ENCODE measurements at regions not wholly inside any gene's neighbourhood (a gene's known extent, or its start where the extent isn't known, plus 50 kb on each side); places are given as distances from the start of the nearest gene placed in this dataset.

DNA sequence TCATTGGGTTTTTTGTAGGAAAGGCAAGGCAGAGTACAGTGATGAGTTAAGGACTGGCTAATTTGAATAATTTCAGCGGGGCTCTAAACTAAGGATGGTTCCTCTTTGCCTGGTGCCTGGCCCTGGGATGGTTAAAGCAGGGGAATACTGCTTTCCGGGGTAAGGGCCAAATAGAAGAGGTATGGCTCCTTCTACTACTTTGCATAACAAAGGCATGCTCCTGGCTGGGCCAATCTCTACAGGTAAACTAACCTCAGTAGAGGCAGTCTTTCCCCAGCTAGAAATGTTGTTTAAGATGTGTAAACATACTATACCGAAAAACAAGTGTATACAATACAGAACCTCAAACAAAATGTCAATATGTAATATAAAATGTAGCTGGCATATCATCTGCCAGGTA lies 1239.0 kb downstream of the SLC16A7 start:
- TF ChIP-seq, protein P1, sequence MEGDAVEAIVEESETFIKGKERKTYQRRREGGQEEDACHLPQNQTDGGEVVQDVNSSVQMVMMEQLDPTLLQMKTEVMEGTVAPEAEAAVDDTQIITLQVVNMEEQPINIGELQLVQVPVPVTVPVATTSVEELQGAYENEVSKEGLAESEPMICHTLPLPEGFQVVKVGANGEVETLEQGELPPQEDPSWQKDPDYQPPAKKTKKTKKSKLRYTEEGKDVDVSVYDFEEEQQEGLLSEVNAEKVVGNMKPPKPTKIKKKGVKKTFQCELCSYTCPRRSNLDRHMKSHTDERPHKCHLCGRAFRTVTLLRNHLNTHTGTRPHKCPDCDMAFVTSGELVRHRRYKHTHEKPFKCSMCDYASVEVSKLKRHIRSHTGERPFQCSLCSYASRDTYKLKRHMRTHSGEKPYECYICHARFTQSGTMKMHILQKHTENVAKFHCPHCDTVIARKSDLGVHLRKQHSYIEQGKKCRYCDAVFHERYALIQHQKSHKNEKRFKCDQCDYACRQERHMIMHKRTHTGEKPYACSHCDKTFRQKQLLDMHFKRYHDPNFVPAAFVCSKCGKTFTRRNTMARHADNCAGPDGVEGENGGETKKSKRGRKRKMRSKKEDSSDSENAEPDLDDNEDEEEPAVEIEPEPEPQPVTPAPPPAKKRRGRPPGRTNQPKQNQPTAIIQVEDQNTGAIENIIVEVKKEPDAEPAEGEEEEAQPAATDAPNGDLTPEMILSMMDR (conservative IDR thresholded peaks at IDR 0.05; ENCODE audit: low read length) = no peak
- TF ChIP-seq EZH2phosphoT487 (IDR thresholded peaks at IDR 0.05; ENCODE audit: borderline replicate concordance, low read depth, low read length) = no peak

Measured in OCI-LY7 (cell line).